Lung (tissue), 11 donors: ENCODE measurements at regions not wholly inside any gene's neighbourhood (a gene's known extent, or its start where the extent isn't known, plus 50 kb on each side); places are given as distances from the start of the nearest gene placed in this dataset.

Experiments
- ATAC-seq: fragments of 200-7000 bp; cut with Tn5 transposase; one replicate; pipeline ENCODE4 v1.9.1; 2020; ENCODE audit warnings: moderate number of reproducible peaks; ENCODE audit not compliant: insufficient read depth, low FRiP score
- DNase-seq, 3 donors: peaks; one replicate each; pipeline ENCODE4 v3.0.0-alpha.2; 2013 to 2017
- H3K27ac ChIP-seq, 2 donors: one replicate each; pipeline ENCODE4 v1.5.1; 2013; ENCODE audit warnings: mild to moderate bottlenecking in 2 of 2, moderate library complexity in 2 of 2, control low read depth in 1 of 2, inconsistent platforms in 1 of 2, low read depth in 1 of 2, low read length in 1 of 2
- H3K27me3 ChIP-seq, 3 donors: one replicate each; pipeline ENCODE4 v1.5.1; 2013; ENCODE audit warnings: low read length in 2 of 3; ENCODE audit not compliant: control insufficient read depth in 3 of 3, insufficient read depth in 3 of 3
- H3K36me3 ChIP-seq, 4 donors: one replicate each; pipeline ENCODE4 v1.5.1; 2013; ENCODE audit warnings: low read length in 4 of 4, mild to moderate bottlenecking in 1 of 4, moderate library complexity in 1 of 4; ENCODE audit not compliant: control insufficient read depth in 4 of 4, insufficient read depth in 4 of 4
- H3K4me1 ChIP-seq, 5 donors: one replicate each; pipeline ENCODE4 v1.5.1; 2013; ENCODE audit warnings: low read length in 5 of 5, mild to moderate bottlenecking in 2 of 5, moderate library complexity in 1 of 5; ENCODE audit not compliant: control insufficient read depth in 5 of 5, insufficient read depth in 5 of 5
- H3K4me3 ChIP-seq: one replicate; pipeline ENCODE4 v1.5.1; 2013; ENCODE audit warnings: mild to moderate bottlenecking, control low read depth, moderate library complexity
- H3K9ac ChIP-seq, 2 donors: one replicate each; pipeline ENCODE4 v1.5.1; 2013; ENCODE audit warnings: low read length in 2 of 2, control low read depth in 1 of 2; ENCODE audit not compliant: insufficient read depth in 1 of 2
- H3K9me3 ChIP-seq, 4 donors: one replicate each; pipeline ENCODE4 v1.5.1; 2013; ENCODE audit warnings: low read length in 3 of 4, mild to moderate bottlenecking in 1 of 4, moderate library complexity in 1 of 4; ENCODE audit not compliant: control insufficient read depth in 4 of 4, insufficient read depth in 3 of 4
- WGBS, 2 donors: extraction: QIAGEN DNeasy Blood & Tissue Kit; methylation state at CpG; one replicate each; pipeline ENCODE4 v1.1.7; 2013; 5-methylcytosine and 5-hydroxymethylcytosine counted together
- TF ChIP-seq, protein P1 (sequence below): IDR thresholded peaks from 2 replicates; pipeline ENCODE4 v1.5.1; 2012; ENCODE audit warnings: mild to moderate bottlenecking; ENCODE audit errors: control extremely low read depth, extremely low read depth
- donor health status: control.
- donor health status: control.
- donor health status: Bipolar disorder and iron deficiency.
- donor health status: healthy.
- donor health status: DM: yes; HTN: yes; CAD: no.

DNA sequence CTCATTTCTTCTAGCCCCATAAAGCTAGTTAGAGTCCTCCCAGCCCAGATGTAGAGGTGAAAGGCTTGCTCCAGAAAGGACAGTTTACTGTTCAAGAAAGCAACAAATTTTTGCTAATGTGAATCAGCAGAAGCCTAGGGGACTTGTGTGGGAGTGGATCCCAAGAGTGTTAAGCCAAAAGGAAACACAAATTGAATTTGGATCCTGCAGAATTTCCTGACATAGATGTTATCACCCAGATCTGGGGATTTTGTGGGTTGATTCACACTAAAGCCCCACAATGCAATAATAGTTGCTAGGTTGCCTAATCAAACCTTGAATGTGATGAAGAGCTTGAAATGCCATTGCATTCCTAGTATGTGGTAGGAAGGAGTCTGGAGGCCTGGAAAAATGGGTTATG is 135.2 kb upstream of the HS3ST3A1 start:
- no peaks in the 10 kb centered on the region for H3K36me3 ChIP-seq
- DNase-seq (no peak), ATAC-seq (no peak)
- no peaks in the 10 kb centered on the region for H3K27me3 ChIP-seq
- no peak overlapping the region for H3K9ac ChIP-seq
- H3K27ac ChIP-seq = no peak overlapping the region
- peaks cover 0 to 4% (median 0%) of the 10 kb centered on the region in 4 donors for H3K9me3 ChIP-seq
- TF ChIP-seq, protein P1, sequence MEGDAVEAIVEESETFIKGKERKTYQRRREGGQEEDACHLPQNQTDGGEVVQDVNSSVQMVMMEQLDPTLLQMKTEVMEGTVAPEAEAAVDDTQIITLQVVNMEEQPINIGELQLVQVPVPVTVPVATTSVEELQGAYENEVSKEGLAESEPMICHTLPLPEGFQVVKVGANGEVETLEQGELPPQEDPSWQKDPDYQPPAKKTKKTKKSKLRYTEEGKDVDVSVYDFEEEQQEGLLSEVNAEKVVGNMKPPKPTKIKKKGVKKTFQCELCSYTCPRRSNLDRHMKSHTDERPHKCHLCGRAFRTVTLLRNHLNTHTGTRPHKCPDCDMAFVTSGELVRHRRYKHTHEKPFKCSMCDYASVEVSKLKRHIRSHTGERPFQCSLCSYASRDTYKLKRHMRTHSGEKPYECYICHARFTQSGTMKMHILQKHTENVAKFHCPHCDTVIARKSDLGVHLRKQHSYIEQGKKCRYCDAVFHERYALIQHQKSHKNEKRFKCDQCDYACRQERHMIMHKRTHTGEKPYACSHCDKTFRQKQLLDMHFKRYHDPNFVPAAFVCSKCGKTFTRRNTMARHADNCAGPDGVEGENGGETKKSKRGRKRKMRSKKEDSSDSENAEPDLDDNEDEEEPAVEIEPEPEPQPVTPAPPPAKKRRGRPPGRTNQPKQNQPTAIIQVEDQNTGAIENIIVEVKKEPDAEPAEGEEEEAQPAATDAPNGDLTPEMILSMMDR = no peak
- H3K4me1 ChIP-seq = no peaks in the 10 kb centered on the region
- no peak overlapping the region for H3K4me3 ChIP-seq

GRCh38 chr17:13740686-13741085 is 139.0 kb upstream of the HS3ST3A1 start:
- Histone ChIP-seq H3K27me3 (no peaks in the 10 kb centered on the region), H3K4me3 (no peak overlapping the region), H3K36me3 (no peaks in the 10 kb centered on the region), H3K27ac (no peak overlapping the region), H3K9ac (no peak overlapping the region), H3K9me3 (no peaks in the 10 kb centered on the region), H3K4me1 (no peaks in the 10 kb centered on the region)
- ATAC-seq (no peak), DNase-seq (no peak)
- TF ChIP-seq, protein P1 = no peak
- 72 to 74% methylated on average over 3 of the region's 3 CpGs for WGBS, 2 donors

DNA sequence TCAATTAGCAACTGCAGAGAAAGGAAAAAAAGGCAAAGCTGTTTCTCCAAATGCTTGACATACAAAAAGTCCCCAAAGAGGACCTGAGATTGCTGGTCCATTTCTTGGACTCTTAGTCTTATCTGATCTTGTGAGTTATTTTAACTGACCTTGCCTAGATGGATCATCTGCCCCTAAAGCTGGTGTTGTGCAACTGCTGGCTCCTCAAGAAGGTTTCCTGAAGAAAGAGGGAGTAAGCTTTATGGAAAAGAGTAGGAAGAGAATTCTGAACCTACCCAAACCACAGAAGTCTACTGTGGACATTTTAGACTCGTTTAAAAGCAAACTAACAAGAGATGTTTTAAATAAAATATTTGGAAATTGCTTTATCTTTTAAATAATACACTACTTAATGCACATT is 140.0 kb upstream of the HS3ST3A1 start:
- no peaks in the 10 kb centered on the region for H3K27me3 ChIP-seq
- no peak for DNase-seq
- H3K27ac ChIP-seq = no peak overlapping the region
- no peak for ATAC-seq
- no peaks in the 10 kb centered on the region for H3K9me3 ChIP-seq
- TF ChIP-seq, protein P1 = no peak
- H3K4me3 ChIP-seq = no peak overlapping the region
- no peaks in the 10 kb centered on the region for H3K4me1 ChIP-seq
- no peak overlapping the region for H3K9ac ChIP-seq
- no peaks in the 10 kb centered on the region for H3K36me3 ChIP-seq
- WGBS, 2 donors = 69 to 86% methylated on average over 1 of the region's 1 CpG

- DNase-seq (no peak), ATAC-seq (no peak)
- Histone ChIP-seq H3K27ac (no peak overlapping the region), H3K4me3 (no peak overlapping the region), H3K4me1 (no peaks in the 10 kb centered on the region), H3K9ac (no peak overlapping the region), H3K27me3 (no peaks in the 10 kb centered on the region), H3K9me3 (peaks cover 0 to 5% (median 0%) of the 10 kb centered on the region in 4 donors), H3K36me3 (no peaks in the 10 kb centered on the region)
- 91 to 93% methylated on average over 3 of the region's 3 CpGs for WGBS, 2 donors
- TF ChIP-seq, protein P1 = no peak
Measured at GRCh38 chr17:13743906-13744305, 142.2 kb upstream of the HS3ST3A1 start.
